Lung (tissue), 11 donors: ENCODE measurements at regions not wholly inside any gene's neighbourhood (a gene's known extent, or its start where the extent isn't known, plus 50 kb on each side); places are given as distances from the start of the nearest gene placed in this dataset.

Source experiments
- ATAC-seq: fragments of 200-7000 bp; cut with Tn5 transposase; one replicate; pipeline ENCODE4 v1.9.1; 2020; ENCODE audit warnings: moderate number of reproducible peaks; ENCODE audit not compliant: insufficient read depth, low FRiP score
- DNase-seq, 3 donors: peaks; one replicate each; pipeline ENCODE4 v3.0.0-alpha.2; 2013 to 2017
- H3K27ac ChIP-seq, 2 donors: one replicate each; pipeline ENCODE4 v1.5.1; 2013; ENCODE audit warnings: mild to moderate bottlenecking in 2 of 2, moderate library complexity in 2 of 2, control low read depth in 1 of 2, inconsistent platforms in 1 of 2, low read depth in 1 of 2, low read length in 1 of 2
- H3K27me3 ChIP-seq, 3 donors: one replicate each; pipeline ENCODE4 v1.5.1; 2013; ENCODE audit warnings: low read length in 2 of 3; ENCODE audit not compliant: control insufficient read depth in 3 of 3, insufficient read depth in 3 of 3
- H3K36me3 ChIP-seq, 4 donors: one replicate each; pipeline ENCODE4 v1.5.1; 2013; ENCODE audit warnings: low read length in 4 of 4, mild to moderate bottlenecking in 1 of 4, moderate library complexity in 1 of 4; ENCODE audit not compliant: control insufficient read depth in 4 of 4, insufficient read depth in 4 of 4
- H3K4me1 ChIP-seq, 5 donors: one replicate each; pipeline ENCODE4 v1.5.1; 2013; ENCODE audit warnings: low read length in 5 of 5, mild to moderate bottlenecking in 2 of 5, moderate library complexity in 1 of 5; ENCODE audit not compliant: control insufficient read depth in 5 of 5, insufficient read depth in 5 of 5
- H3K4me3 ChIP-seq: one replicate; pipeline ENCODE4 v1.5.1; 2013; ENCODE audit warnings: mild to moderate bottlenecking, control low read depth, moderate library complexity
- H3K9ac ChIP-seq, 2 donors: one replicate each; pipeline ENCODE4 v1.5.1; 2013; ENCODE audit warnings: low read length in 2 of 2, control low read depth in 1 of 2; ENCODE audit not compliant: insufficient read depth in 1 of 2
- H3K9me3 ChIP-seq, 4 donors: one replicate each; pipeline ENCODE4 v1.5.1; 2013; ENCODE audit warnings: low read length in 3 of 4, mild to moderate bottlenecking in 1 of 4, moderate library complexity in 1 of 4; ENCODE audit not compliant: control insufficient read depth in 4 of 4, insufficient read depth in 3 of 4
- WGBS, 2 donors: extraction: QIAGEN DNeasy Blood & Tissue Kit; methylation state at CpG; one replicate each; pipeline ENCODE4 v1.1.7; 2013; 5-methylcytosine and 5-hydroxymethylcytosine counted together
- TF ChIP-seq, protein P1 (sequence below): IDR thresholded peaks from 2 replicates; pipeline ENCODE4 v1.5.1; 2012; ENCODE audit warnings: mild to moderate bottlenecking; ENCODE audit errors: control extremely low read depth, extremely low read depth
- donor health status: control.
- donor health status: control.
- donor health status: Bipolar disorder and iron deficiency.
- donor health status: healthy.
- donor health status: DM: yes; HTN: yes; CAD: no.

DNA sequence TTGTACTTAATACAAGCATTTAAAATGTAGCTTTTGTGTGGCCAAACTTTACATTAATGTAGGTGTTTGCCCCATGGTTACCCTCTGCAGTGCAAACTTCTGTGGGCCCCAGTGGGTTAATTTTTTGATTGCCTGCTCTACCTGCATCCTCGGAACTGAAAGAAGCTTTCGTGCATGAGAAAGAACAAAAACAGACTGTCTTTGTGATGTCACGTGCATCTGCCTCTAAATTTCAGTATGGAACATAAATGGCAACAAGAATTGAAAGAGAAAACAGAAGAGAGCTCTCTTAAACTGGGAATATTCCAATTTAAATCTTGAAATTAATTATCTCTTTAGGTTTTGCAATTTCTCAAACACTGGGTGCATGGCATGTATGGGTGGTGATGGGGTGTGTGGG is 182.4 kb upstream of the LCORL start:
- no peak overlapping the region for H3K9ac ChIP-seq
- no peak for DNase-seq
- H3K27me3 ChIP-seq = no peaks in the 10 kb centered on the region
- no peaks in the 10 kb centered on the region for H3K4me1 ChIP-seq
- H3K27ac ChIP-seq = no peak overlapping the region
- H3K9me3 ChIP-seq = no peaks in the 10 kb centered on the region
- no peaks in the 10 kb centered on the region for H3K36me3 ChIP-seq
- ATAC-seq = no peak
- 60% methylated on average over 3 of the region's 3 CpGs for WGBS, 2 donors
- TF ChIP-seq, protein P1, sequence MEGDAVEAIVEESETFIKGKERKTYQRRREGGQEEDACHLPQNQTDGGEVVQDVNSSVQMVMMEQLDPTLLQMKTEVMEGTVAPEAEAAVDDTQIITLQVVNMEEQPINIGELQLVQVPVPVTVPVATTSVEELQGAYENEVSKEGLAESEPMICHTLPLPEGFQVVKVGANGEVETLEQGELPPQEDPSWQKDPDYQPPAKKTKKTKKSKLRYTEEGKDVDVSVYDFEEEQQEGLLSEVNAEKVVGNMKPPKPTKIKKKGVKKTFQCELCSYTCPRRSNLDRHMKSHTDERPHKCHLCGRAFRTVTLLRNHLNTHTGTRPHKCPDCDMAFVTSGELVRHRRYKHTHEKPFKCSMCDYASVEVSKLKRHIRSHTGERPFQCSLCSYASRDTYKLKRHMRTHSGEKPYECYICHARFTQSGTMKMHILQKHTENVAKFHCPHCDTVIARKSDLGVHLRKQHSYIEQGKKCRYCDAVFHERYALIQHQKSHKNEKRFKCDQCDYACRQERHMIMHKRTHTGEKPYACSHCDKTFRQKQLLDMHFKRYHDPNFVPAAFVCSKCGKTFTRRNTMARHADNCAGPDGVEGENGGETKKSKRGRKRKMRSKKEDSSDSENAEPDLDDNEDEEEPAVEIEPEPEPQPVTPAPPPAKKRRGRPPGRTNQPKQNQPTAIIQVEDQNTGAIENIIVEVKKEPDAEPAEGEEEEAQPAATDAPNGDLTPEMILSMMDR = no peak
- H3K4me3 ChIP-seq = no peak overlapping the region

DNA sequence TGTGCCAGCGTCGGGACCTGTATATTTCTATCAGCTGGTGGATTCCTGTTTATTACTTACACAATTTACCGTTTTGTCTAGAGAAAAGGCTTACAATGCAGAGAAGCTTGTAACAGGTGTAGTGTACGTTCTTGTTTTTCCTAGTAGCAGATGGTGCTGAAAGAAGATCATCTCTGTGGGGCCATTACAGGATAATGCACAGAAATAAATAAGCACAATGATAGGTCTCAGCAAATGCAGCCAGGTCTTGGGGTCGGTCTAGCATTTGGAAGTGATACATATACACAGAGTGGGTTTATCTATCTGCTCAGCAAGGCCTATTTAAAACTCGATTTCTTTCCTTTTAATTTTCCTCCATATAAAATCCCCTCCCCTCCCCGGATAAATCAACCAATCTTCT is 180.9 kb upstream of the LCORL start:
- Histone ChIP-seq H3K27ac (no peak overlapping the region), H3K9me3 (no peaks in the 10 kb centered on the region), H3K9ac (no peak overlapping the region), H3K27me3 (peaks cover 0 to 2% (median 0%) of the 10 kb centered on the region in 3 donors), H3K4me3 (no peak overlapping the region), H3K36me3 (no peaks in the 10 kb centered on the region), H3K4me1 (no peaks in the 10 kb centered on the region)
- ATAC-seq (no peak), DNase-seq (no peak)
- WGBS, 2 donors = 88 to 92% methylated on average over 7 of the region's 7 CpGs
- TF ChIP-seq, protein P1 = no peak

DNA sequence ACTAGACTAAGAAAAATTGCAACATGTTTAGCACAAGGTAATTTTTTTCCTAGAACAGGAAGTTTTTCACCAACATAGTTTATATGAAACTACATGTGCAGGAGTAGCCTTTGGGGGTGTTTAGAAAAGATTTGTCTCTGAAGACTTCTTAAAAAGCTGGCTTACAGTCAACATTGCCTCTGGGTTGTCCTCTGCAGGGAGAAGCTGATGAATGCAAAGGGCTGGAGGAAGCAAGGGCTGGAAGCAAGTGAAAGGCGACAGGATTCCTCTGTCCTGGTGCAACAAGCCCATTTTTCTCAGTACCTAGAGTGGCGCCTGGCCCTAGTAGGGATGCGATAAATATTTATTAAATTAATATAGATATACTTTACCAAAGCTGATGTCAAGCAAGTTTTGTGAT is 180.3 kb upstream of the LCORL start:
- H3K9me3 ChIP-seq = no peaks in the 10 kb centered on the region
- ATAC-seq (no peak), DNase-seq (no peak)
- H3K4me3 ChIP-seq = no peak overlapping the region
- H3K27me3 ChIP-seq = peaks cover 0 to 3% (median 0%) of the 10 kb centered on the region in 3 donors
- TF ChIP-seq, protein P1 = no peak
- H3K36me3 ChIP-seq = no peaks in the 10 kb centered on the region
- H3K9ac ChIP-seq = no peak overlapping the region
- H3K4me1 ChIP-seq = no peaks in the 10 kb centered on the region
- WGBS, 2 donors = 77 to 79% methylated on average over 3 of the region's 3 CpGs
- H3K27ac ChIP-seq = no peak overlapping the region

DNA sequence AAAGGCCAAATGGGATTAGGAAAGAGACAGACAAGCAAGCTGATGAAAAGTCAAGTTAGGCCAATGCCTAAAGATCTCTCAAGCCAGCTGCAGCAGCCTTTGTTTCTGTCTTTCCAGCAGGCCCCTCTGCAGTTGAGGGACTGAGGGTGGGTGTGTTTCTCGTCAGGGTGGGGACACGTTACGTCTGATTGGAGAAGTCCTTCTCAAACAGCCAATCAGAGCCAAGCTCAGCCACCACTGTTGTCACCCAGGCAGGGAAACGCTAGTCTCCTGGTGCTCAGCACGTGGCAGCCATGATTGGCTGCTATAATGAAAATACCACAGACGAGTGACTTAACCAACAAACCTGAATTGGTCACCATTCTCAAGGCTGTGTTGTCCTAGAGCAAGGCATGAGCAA is 177.1 kb upstream of the LCORL start:
- Histone ChIP-seq H3K9ac (no peak overlapping the region), H3K4me3 (no peak overlapping the region), H3K4me1 (no peaks in the 10 kb centered on the region), H3K9me3 (no peaks in the 10 kb centered on the region), H3K27ac (no peak overlapping the region), H3K36me3 (no peaks in the 10 kb centered on the region), H3K27me3 (peaks cover 0 to 3% (median 0%) of the 10 kb centered on the region in 3 donors)
- WGBS, 2 donors = 81 to 92% methylated on average over 6 of the region's 6 CpGs
- DNase-seq (no peak), ATAC-seq (no peak)
- TF ChIP-seq, protein P1 = no peak
